CD4-positive, alpha-beta T cell treated with Interleukin-21 for 1 hour (primary cell): ENCODE measurements at regions not wholly inside any gene's neighbourhood (a gene's known extent, or its start where the extent isn't known, plus 50 kb on each side); places are given as distances from the start of the nearest gene placed in this dataset.
A peak's percentile ranks its signal among the peaks of the same experiment; 100 is the strongest.
"Not testable (repeated sequence)": the region's sequence is repeated elsewhere in the genome, so short reads cannot be mapped to it uniquely, and the experiment has no call there.

Experiments
- DNase-seq: peaks from one replicate; pipeline ENCODE4 v3.0.0-alpha.2; 2020

DNA sequence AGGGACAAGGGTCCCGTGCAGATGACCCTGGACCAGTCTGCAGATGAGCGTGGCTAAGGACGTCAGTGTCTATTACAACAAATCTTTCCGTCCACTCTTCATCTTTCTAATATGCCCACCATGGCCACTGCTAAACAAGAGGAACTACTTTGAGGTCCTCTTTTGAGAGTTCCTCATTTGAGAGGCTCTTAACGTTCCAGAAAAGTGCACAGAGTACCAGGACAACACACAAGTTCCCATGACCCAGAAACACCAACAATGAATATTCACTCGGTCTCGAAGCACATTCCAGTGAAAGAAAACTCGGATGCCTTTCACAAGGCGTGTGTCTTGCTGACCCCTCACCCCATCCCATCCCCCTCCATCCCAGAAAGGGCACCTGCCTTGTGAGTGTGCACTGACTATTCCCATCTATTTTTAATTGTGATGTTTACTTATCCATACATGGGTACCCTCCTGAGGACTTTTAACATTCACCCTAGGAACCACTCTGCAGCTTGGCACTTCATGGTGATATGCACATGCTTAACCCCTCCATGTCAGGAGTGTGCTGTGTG is 157.0 kb downstream of the SHANK2 start:
- DNase-seq: no peak

DNA sequence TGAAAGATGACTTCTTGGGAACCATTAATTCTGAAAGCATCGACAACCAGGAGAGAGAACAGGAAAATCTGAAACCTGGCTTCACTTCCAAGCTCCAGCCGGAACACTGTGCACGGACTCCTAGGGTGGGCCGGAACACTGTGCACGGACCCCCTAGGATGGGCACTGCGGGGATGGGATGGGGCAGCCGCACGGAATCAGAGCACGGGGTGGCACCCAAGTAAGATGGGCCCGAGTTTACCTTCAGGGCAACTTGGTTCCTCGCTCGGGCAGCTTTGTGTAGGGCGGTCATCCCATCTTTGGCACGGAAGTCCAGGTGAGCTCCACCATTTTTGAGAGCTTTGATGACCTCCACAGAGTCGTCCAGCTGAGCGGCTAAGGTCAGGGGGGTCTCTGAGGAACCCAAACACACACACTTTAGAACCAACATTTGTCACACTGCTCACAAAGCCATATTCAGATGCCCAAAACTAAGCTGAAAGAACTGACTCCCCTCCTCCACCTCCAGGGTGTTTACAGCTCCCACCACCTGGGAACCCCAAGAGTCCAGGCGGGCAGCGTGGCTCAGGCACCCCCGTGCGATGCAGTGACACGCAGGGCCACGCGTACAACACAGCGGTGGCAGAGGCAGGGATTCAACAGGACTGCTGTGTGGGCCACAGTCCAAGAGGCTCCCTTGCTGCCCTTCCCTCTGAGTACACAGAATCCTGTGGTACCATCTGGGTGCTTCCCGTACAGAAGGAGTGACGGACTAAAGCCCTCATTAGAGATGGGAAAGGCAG is 157.9 kb downstream of the SHANK2 start:
- DNase-seq: no peak

DNA sequence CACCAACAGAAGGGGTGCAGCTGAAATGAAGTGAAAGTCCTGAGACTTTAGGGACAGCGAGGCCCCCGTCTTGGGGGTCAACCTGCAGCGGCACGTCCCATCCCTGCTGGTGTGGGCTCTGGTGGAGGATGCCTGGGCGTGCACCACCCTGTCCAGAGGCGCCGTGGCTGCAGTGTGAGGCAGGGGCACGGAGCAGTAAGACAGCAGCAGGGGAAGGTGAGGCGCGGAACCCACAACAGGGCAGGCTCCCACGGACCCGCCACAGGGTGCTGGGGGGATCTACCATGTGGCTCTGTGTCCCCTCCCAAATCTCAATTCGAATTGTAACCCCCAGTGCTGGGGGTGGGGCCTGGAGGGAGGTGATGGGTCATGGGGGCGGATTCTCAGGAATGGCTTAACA is 158.6 kb downstream of the SHANK2 start:
- no peak for DNase-seq

DNA sequence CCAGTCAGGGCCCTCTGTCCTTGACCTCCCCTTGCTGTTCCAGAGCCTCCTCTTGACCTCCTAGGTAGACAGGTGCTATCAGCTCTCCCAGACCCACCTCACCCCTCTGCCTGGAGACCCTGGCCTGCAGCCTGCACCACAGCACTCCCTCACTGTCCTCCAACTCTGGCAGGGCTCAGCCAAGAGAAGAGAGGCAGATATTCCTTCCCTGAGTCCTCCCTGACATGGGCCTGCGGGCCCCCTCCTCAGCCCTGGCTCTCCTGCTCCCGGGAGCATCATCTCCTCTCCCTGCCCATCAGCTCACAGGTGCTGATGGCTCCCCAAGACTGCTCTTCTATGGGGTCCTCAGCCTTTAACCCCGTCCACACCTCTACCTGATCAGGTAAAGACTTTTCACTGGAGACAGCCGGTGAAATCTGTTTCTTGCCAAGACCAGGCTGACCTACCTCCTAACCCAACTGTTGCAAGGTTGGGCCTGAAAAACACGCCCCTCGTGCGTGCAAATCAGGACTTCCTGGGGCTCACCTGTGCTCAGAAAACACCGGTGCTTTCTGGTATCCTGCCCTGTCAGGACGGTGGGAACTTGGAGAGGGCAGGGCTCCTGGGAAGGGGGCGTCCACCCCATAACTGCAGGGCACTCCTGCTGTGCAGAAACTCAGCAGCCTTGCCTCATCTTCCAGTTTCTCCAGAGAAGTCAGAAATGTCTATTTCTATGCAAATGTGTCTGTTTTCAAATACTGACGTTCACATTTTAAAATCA is 160.7 kb downstream of the SHANK2 start:
- DNase-seq: no peak

DNA sequence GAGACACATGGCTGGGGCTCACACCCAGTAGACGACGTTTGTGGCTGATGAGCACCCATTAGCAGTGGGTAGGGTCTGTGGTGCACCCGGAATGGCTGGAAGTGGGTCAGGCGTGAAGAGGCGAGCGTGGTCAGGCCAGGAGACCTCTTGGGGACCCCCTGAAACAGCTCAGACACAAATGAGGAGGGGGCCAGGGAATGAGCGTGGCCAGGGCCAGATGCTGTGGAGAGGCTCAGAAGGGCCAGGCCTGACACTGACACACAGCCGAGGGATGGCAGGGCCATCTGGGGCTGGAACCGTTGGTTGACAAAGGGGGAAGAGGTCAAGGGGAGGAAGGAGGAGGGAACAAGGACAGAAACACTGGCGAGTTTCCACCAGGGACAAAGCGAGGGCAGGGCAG is 162.8 kb downstream of the SHANK2 start:
- DNase-seq: no peak

DNA sequence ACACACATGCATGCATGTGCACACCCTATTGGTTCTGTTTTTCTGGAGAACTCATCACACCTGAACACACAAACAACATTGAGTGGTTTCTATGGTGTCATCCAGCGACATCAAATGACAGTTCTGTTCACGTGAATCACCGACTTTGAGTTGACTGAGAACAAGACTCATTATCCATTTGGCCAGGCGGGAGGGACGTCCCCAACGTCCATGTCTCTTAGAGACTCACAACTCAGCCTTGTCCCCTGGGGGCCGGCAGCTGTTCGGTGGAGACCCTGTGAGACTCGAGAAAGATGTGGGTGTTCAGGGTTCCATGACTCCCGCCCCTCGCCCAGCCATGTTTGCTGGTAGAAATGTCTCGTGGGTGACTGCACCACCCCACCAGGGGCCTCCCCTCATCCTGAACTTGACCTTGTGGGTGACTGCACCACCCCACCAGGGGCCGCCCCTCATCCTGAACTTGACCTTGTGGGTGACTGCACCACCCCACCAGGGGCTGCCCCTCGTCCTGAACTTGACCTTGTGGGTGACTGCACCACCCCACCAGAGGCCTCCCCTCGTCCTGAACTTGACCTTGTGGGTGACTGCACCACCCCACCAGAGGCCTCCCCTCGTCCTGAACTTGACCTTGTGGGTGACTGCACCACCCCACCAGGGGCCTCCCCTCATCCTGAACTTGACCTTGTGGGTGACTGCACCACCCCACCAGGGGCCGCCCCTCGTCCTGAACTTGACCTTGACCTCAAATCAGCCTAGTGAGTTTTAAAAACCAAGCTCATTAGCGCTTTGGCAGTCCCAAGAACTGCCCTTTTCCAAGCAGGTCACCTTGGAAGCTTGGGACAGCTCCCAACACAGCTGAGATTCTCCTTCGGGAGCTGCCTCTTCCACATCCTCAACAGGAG is 163.8 kb downstream of the SHANK2 start:
- DNase-seq: not testable (repeated sequence)

DNA sequence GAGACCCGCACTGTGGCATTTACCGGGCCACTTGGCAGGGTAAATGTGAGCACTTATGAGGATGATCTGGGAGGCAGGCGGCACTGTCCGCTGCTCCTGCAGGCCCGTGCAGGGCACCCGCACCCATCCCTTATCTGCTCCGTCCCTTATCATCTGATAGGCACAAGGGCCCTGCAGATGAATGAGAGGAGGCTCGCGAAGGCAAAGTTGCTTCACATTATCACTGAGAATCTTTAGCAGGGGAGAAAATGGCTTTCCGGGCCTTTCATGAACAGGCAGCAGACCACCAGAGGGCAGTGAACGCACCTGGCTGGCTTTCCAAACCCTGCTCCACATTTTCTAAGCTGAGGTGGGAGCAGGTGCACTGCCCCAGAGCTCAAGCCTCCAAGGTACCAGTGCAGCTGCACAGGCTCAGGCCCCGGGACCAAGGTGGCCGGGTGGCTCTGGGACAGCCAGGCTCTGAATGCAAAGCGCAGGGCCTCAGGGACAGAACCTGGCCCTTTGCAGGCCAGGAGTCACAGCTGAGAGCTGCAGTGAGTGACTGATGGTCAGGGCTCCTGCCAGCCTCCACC is 165.6 kb downstream of the SHANK2 start:
- DNase-seq: no peak

DNA sequence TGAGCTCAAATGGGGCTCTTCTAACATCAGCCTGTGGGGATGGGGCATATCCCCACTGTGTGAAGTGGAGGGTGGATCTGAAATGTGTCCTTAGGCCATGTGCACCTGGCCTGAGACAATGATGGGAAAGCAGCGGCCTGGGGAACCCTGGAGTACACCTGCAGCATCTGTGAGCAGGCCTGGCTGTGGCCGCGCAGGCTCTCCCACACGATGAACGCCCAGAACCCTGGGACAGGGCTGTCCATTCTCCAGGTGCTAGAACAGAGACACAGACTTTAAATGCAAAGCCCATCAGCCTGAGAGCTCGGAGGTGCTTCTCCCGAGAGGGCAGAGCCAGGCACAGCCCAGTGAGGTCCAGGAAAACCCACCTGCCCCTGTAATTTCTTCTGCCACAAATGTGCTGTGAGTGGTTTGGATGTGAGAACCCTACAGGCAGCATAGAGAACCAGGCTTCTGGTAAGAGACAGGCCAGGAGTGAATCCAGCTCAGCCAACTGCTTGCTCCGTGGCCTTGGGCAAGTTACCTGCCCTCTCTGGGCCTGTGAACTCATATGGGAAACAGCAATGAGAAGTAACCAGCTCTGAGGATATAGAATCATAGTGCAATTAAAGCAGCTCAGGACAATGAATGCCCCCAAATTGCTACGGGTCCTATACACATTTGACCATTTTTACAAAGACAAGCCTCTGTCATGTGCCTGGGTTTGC is 167.9 kb downstream of the SHANK2 start:
- DNase-seq: no peak

DNA sequence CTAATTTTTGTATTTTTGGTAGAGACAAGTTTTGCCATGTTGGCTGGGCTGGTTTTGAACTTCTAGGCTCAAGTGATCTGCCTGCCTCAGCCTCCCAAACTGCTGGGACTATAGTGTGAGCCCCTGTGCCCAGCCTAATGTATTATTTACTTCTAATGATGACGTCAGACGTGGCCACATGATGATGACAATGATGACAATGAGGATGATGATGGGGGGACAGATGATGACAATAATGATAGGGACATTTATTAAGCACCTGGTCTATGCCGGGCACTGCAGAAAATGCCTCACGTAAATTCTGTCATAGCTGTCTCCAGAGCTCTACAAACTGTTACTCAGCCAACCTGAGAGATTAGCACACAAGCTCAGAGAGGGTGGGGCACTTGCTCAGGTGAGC is 169.3 kb downstream of the SHANK2 start:
- no peak for DNase-seq

DNA sequence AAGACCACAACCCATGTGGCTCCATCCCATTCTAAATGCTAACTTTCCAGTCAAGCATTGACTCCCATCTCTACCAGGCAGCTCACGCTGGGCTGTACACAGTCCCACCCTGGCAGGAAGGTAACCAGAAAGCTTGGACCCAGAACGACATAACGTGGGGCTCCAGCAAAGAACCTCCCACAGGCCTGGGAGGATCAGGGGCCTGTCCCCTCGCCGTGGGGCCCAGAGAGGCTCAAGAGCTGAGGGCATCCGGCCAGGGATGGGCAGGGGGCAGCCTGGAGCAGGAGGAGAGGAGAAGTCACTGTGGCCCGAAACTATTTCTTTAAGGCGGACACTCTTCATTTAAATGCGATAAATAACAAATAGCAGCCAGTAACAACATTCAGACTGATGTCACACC is 169.9 kb downstream of the SHANK2 start:
- DNase-seq: no peak

DNA sequence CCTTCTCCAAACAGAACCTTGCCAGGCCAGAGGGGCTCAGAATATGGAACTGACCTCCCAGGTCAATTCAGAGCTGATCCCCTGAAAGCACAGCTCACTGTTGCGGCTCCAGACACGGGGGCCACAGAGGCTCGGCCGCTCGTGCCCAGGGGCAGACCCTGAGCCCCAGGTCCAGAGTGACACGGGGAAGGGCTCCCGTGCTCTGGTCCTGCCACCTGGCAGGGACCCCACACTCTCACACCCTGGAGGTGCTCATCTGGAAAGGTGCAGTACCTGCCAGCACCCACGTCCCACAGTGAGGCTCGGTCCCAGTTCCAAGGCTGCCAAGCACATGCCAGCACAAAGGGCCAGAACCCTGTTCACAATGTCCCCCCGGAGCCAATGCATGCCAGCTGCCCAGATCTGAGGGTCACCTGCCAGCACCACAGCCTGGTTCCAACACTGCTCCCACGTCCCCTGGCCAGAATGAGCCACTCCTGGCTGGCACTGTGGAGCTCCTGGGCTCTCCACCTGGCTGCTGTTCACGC is 170.6 kb downstream of the SHANK2 start:
- DNase-seq: no peak

DNA sequence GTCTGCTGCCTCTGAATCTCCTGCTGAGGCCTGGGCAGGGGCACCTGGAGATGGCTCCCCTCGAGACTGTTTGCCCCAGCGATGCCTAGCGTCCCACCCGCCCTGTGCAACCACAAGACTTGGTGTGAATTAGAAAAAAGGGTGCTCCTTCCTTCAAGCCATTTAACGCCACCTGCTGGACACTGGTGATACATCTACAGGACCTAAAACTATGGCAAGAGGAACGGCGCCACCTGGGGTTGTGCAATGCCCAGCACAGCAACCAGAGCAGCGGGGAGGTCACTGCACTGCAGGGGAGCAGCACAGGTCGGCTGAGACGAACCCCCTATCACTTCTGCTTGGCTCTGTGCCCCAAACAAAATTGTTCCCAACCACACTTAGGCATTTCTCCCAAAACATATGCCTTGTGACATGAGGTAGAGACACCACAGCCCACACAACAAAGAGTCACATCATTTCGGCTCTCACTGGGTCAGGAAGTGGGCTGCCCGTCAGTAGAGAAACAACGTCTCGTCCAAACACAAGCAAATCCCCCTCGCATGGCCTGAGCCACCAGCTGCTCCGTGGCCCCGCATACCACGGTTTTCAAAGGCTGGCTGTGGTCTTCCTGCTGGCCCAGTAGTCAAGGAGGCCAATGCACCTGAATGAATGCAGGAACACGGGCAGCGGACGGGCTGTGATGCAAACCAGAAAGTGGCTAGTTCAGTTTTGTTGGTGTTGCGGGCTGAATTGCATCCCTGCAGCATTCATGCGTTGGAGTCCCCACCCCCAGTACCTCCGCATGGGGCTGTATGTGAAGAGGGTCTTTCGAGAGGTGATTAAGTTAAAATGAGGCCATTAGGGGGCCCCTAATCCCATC is 171.9 kb downstream of the SHANK2 start:
- peak; percentile 12 for DNase-seq

DNA sequence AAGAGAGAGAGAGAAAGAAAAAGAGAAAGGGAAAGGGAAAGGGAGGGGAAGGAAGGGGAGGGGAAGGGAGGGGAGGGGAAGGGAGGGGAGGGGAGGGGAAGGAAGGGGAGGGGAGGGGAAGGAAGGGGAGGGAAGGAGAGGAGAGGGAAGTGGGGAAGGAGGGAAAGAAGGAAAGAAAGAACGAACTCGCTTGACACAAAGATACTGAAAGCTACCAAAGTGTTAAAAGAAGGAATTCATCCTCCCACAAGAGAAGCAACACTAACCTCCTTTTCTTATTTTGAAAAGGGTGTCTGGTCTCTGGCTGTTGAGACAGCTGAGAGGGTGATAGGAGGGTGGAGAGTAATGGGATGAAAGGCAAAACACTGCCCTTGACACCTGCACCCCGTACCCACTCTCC is 172.6 kb downstream of the SHANK2 start:
- no peak for DNase-seq

DNA sequence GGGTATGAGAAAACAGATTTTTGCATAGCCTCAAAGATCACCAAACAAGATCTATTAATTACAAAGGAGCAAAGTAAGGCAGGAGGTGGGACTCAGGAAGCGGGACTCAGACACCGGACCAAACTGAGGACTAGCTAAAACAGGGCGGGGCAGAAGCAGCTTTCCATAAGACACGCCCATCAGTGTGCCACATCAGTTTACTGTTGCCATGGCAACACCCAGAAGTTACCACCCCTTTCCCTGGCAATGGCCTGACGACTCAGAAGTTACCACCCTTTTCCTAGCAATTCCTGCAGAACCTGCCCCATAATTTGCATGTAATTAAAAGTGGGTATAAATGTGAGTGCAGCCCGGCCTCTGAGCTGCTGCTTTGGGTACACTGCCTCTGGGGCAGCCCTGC is 173.9 kb downstream of the SHANK2 start:
- no peak for DNase-seq

DNA sequence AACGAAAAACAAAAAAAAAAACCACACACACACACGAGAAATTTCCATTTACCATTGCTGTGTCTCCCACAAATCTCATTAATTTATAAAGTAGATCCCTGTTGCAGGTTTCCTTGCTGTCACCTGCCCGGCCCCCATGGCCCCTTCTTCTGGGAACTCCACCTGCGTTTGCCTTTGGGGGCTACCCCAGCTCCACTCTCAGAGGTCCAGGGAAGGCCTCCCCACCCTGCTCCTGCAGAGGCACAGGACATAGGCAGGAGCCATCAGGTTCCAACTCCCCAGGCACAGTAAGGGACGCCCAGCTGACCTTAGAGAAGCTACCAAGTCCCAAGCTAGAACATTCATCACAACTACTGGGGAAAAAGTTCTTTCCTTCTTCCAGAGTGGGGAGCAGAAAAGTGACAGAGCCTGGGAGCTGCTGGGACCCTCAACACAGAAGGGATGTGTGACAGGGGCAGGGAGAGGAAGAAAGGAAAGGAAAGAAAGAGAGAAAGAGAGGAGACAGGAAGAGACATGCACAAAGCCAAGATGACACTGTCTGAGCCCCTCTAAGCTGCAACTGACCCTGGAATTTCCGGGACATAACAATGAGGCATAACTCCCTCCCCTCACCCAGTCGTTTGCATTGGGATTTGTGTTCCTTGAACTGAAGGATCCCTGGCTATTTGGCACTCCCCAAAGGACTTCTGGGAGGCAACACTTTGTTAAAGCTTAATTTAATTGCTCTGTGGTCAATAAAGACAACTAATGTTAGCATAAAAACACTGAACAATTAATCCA is 175.7 kb downstream of the SHANK2 start:
- DNase-seq: no peak

DNA sequence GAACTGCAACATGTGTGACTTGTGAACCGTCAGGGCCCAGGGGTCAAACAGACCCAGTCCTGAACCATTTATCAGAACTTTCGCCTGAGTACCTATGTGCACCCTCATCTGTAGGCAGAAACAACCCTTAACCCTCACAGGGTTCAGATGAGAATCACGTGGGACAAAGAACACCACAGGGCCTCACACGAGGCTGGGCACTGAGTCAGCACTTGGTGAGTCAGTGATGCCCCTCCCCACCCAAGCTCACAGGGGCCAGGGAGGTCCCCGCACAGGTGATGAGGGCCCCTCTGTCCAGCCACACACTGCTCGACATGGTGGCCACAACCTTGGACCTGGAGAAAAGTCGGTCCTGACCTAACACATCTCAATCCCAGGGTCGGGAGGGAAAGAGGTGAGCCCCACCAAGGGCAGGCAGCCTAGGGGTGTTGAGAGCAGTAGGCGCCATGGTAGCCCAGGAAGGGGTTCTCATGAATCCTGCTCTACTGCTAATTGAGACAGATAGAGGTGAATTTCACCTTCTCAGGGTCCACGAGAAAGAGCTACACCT is 176.4 kb downstream of the SHANK2 start:
- no peak for DNase-seq

DNA sequence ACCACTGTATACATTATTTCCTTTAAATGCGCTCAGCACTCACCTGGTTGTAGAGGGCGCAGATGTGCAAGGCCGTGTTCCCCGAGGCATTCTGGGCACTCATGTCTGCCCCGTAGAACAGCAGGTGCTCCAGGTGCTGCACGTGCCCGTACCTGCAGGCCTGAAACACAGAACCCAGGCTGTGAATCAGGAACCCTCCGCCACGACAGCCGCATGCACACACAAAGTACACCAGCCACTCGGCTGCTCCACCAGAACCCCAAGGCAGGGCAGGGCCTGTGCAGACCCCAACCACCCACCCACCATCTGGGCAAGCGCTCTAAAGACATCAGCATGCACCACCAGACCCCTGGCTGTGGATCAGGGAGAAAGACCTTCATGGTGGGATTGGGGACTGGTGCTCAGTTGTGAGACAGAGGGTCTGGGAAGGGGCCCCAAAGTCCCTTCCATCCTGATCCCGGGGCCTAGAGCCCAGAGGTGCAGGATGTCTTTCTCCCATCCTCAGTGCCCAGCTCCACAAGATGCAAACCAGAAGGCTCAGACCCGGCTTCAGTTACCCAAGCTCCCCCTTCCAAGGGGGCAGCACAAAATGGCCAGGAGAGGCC is 177.2 kb downstream of the SHANK2 start:
- DNase-seq: no peak

DNA sequence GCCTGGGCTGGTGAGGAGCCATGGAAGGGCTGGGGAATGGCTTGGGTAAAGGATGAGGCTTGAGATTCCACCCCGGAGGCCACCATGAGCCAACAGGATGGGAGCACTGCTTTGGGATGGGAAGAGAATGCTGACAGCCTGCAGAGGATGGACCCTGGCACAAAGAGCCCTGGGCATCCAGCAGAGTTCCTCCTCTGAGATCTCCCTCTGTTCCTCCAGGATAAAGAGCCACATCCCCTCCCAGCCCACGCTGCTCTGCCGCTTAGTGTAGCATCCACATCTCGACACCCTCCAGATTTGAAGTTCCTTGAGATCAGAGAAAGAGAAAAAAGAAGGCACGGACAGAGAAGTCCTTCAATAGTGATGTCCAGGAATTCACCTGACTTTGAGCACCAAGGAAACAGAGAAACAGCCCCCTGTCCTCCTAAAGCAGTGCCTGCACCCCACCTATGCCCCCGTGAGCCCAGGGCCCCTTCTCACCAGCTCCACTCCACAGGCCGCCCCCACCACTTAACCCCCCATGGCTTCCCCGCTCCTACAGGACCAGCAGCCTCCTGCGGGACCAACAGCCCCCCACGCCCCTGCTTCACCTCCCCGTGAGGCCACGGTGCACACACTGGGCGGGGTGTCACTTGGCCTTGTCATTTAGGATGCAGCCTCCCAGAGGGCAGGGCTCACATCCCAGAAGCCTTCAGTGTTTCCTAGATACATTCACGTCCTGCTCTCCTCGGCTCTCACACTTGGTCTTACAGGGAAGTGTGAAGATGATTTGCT is 180.5 kb downstream of the SHANK2 start:
- no peak for DNase-seq
